ENCODE measurements at regions not wholly inside any gene's neighbourhood (a gene's known extent, or its start where the extent isn't known, plus 50 kb on each side); places are given as distances from the start of the nearest gene placed in this dataset.

DNA sequence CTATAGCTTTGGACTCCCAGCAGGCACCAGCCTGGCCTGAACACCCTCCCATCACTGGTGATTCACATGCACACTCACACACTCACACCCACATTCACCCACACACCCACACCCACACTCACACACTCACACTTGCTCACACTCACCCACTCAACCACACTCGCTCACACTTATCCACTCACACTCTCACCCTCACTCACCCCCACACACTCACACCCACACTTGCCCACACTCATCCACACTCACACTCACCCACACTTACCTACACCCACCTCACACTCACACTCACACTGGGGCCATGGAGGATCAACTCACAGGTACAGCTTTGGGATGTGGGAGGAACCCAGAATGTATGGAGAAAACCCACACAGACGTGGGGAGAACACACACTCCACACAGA is 548.2 kb upstream of the FAT1 start:
- no peak for TF ChIP-seq RAD21 (IDR thresholded peaks at IDR 0.05; ENCODE audit: low read length)
- TF ChIP-seq FOS (IDR thresholded peaks at IDR 0.05; ENCODE audit: low read depth, low read length): no peak
- TF ChIP-seq, protein P1, sequence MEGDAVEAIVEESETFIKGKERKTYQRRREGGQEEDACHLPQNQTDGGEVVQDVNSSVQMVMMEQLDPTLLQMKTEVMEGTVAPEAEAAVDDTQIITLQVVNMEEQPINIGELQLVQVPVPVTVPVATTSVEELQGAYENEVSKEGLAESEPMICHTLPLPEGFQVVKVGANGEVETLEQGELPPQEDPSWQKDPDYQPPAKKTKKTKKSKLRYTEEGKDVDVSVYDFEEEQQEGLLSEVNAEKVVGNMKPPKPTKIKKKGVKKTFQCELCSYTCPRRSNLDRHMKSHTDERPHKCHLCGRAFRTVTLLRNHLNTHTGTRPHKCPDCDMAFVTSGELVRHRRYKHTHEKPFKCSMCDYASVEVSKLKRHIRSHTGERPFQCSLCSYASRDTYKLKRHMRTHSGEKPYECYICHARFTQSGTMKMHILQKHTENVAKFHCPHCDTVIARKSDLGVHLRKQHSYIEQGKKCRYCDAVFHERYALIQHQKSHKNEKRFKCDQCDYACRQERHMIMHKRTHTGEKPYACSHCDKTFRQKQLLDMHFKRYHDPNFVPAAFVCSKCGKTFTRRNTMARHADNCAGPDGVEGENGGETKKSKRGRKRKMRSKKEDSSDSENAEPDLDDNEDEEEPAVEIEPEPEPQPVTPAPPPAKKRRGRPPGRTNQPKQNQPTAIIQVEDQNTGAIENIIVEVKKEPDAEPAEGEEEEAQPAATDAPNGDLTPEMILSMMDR (conservative IDR thresholded peaks at IDR 0.05; ENCODE audit: low read depth, low read length): no peak
- no peak for TF ChIP-seq MXI1 (IDR thresholded peaks at IDR 0.05; ENCODE audit: borderline replicate concordance, low read depth, low read length)
- TF ChIP-seq POLR2A (IDR thresholded peaks at IDR 0.05; ENCODE audit: low read depth, low read length): no peak
- no peak for TF ChIP-seq MAFK (IDR thresholded peaks at IDR 0.05; ENCODE audit: low read depth, low read length)
- no peak for TF ChIP-seq MAZ (IDR thresholded peaks at IDR 0.05; ENCODE audit: borderline replicate concordance, low read depth, low read length)
- TF ChIP-seq SMC3 (IDR thresholded peaks at IDR 0.05; ENCODE audit: low read depth, low read length): no peak
- TF ChIP-seq, protein P2, sequence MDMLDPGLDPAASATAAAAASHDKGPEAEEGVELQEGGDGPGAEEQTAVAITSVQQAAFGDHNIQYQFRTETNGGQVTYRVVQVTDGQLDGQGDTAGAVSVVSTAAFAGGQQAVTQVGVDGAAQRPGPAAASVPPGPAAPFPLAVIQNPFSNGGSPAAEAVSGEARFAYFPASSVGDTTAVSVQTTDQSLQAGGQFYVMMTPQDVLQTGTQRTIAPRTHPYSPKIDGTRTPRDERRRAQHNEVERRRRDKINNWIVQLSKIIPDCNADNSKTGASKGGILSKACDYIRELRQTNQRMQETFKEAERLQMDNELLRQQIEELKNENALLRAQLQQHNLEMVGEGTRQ (IDR thresholded peaks at IDR 0.05; ENCODE audit: low read depth, low read length): no peak
- no peak for TF ChIP-seq RCOR1 (IDR thresholded peaks at IDR 0.05; ENCODE audit: insufficient replicate concordance, low read length)
- TF ChIP-seq NFE2L2 (IDR thresholded peaks at IDR 0.05; ENCODE audit: low read depth, low read length): no peak
- TF ChIP-seq, protein P3, sequence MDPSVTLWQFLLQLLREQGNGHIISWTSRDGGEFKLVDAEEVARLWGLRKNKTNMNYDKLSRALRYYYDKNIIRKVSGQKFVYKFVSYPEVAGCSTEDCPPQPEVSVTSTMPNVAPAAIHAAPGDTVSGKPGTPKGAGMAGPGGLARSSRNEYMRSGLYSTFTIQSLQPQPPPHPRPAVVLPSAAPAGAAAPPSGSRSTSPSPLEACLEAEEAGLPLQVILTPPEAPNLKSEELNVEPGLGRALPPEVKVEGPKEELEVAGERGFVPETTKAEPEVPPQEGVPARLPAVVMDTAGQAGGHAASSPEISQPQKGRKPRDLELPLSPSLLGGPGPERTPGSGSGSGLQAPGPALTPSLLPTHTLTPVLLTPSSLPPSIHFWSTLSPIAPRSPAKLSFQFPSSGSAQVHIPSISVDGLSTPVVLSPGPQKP (IDR thresholded peaks at IDR 0.05; ENCODE audit: borderline replicate concordance, low read depth, low read length): no peak
- no peak for TF ChIP-seq RFX5 (IDR thresholded peaks at IDR 0.05; ENCODE audit: low read depth, low read length)
- no peak for TF ChIP-seq BHLHE40 (IDR thresholded peaks at IDR 0.05; ENCODE audit: low read depth, low read length)
